Keratinocyte (primary cell): ENCODE measurements at regions not wholly inside any gene's neighbourhood (a gene's known extent, or its start where the extent isn't known, plus 50 kb on each side); places are given as distances from the start of the nearest gene placed in this dataset.

Experiments used
- DNase-seq: peaks from one replicate; pipeline ENCODE4 v3.0.0-alpha.2; 2011; ENCODE audit warnings: low read depth, missing footprints, low spot score
- FAIRE-seq: peaks from 2 replicates; lab custom pipeline; 2011; peaks lifted over from hg19 to GRCh38; lab: Jason Lieb, UNC
- H2AFZ ChIP-seq: 2 replicates; pipeline ENCODE4 v1.6.0; 2012; ENCODE audit warnings: low read length, control low read depth, inconsistent platforms; ENCODE audit not compliant: control insufficient read depth
- H3K27ac ChIP-seq: 2 replicates; pipeline ENCODE4 v1.5.1; 2011; ENCODE audit warnings: low read length; ENCODE audit not compliant: control insufficient read depth, insufficient read depth
- H3K27me3 ChIP-seq: 3 replicates; pipeline ENCODE4 v1.6.0; 2011; ENCODE audit warnings: low read length; ENCODE audit not compliant: control insufficient read depth, insufficient read depth; ENCODE audit errors: extremely low read depth
- H3K36me3 ChIP-seq, 2 experiments: 2 replicates in 1 of 2; 3 replicates in 1 of 2; pipeline ENCODE4 v1.5.1; 2011; ENCODE audit warnings: low read length in 2 of 2, mild to moderate bottlenecking in 1 of 2; ENCODE audit not compliant: control insufficient read depth in 2 of 2, insufficient read depth in 2 of 2; ENCODE audit errors: extremely low read depth in 1 of 2
- H3K4me1 ChIP-seq: 3 replicates; pipeline ENCODE4 v1.5.1; 2011; ENCODE audit warnings: low read length; ENCODE audit not compliant: control insufficient read depth, insufficient read depth; ENCODE audit errors: extremely low read depth
- H3K4me2 ChIP-seq: 3 replicates; pipeline ENCODE4 v1.6.0; 2011; ENCODE audit warnings: low read depth, low read length; ENCODE audit not compliant: control insufficient read depth, insufficient read depth; ENCODE audit errors: extremely low read depth
- H3K4me3 ChIP-seq, 3 experiments: fragments of 200-600 bp in 1 of 3; sonication (generic) in 1 of 3; 2 replicates in 2 of 3; 3 replicates in 1 of 3; pipeline ENCODE4 v1.5.1; 2011 to 2016; ENCODE audit warnings: low read length in 3 of 3, mild to moderate bottlenecking in 3 of 3, control low read depth in 2 of 3, inconsistent platforms in 1 of 3, low read depth in 1 of 3, mixed read lengths in 1 of 3, mixed run types in 1 of 3, moderate library complexity in 1 of 3; ENCODE audit not compliant: control insufficient read depth in 2 of 3, insufficient read depth in 2 of 3; ENCODE audit errors: extremely low read depth in 1 of 3
- H3K79me2 ChIP-seq: 2 replicates; pipeline ENCODE4 v1.6.0; 2012; ENCODE audit warnings: low read length; ENCODE audit not compliant: control insufficient read depth, insufficient read depth
- H3K9ac ChIP-seq: 3 replicates; pipeline ENCODE4 v1.6.0; 2011; ENCODE audit warnings: low read length; ENCODE audit not compliant: control insufficient read depth, insufficient read depth; ENCODE audit errors: extremely low read depth
- H3K9me1 ChIP-seq: 3 replicates; pipeline ENCODE4 v1.6.0; 2011; ENCODE audit warnings: low read length; ENCODE audit not compliant: control insufficient read depth, insufficient read depth; ENCODE audit errors: extremely low read depth
- H3K9me3 ChIP-seq: 2 replicates; pipeline ENCODE4 v1.5.1; 2012; ENCODE audit warnings: low read depth, low read length; ENCODE audit not compliant: control insufficient read depth
- H4K20me1 ChIP-seq: 3 replicates; pipeline ENCODE4 v1.6.0; 2011; ENCODE audit warnings: low read length; ENCODE audit not compliant: control insufficient read depth, insufficient read depth; ENCODE audit errors: extremely low read depth
- CTCF ChIP-seq, 3 experiments: IDR thresholded peaks in 1 of 3; conservative IDR thresholded peaks in 1 of 3; optimal IDR thresholded peaks in 1 of 3; 2 replicates in 2 of 3; 3 replicates in 1 of 3; pipeline versions ENCODE3 to v1.5.1; 2011; ENCODE audit warnings: low read length in 3 of 3, mild to moderate bottlenecking in 3 of 3, moderate library complexity in 2 of 3, control low read depth in 1 of 3, inconsistent platforms in 1 of 3; ENCODE audit not compliant: insufficient read depth in 2 of 3; ENCODE audit errors: extremely low read depth in 1 of 3
- EZH2 ChIP-seq: IDR thresholded peaks from one replicate; pipeline ENCODE4 v1.6.1; 2012; ENCODE audit warnings: inconsistent platforms, mild to moderate bottlenecking, low read length, moderate library complexity
- dilution Hi-C: fragments of 300-500 bp; cut with MboI; formaldehyde crosslinking; loops from one replicate; pipeline ENCODE4 v1.7.0; 2020; ENCODE audit warnings: low sequenced_read_pairs; ENCODE audit not compliant: extremely low pct_ligation_motif_present

- TF ChIP-seq EZH2 (no peak), CTCF (optimal IDR thresholded peaks at IDR 0.05 in 1 of 3, IDR thresholded peaks at IDR 0.05 in 1 of 3, conservative IDR thresholded peaks at IDR 0.05 in 1 of 3; ENCODE audit: extremely low read depth in 1 of 3, insufficient read depth in 2 of 3, low read length in 3 of 3) (no peak)
- Histone ChIP-seq H3K4me1 (no peaks in the 10 kb centered on the region), H3K9me1 (no peaks in the 10 kb centered on the region), H2AFZ (no peak overlapping the region), H3K9ac (no peak overlapping the region), H4K20me1 (no peaks in the 10 kb centered on the region), H3K9me3 (no peaks in the 10 kb centered on the region), H3K4me2 (no peak overlapping the region), H3K4me3 (no peak overlapping the region), H3K79me2 (no peaks in the 10 kb centered on the region), H3K36me3 (no peaks in the 10 kb centered on the region), H3K27ac (no peak overlapping the region), H3K27me3 (no peaks in the 10 kb centered on the region)
- FAIRE-seq = no peak
- dilution Hi-C loops = no loop called here
- DNase-seq = no peak
Measured at GRCh38 chr4:116705466-116705865, 379.9 kb downstream of the TRAM1L1 start.

GRCh38 chr4:116702949-116703348, 382.4 kb downstream of the TRAM1L1 start:
- Histone ChIP-seq H3K4me3 (no peak overlapping the region), H3K9me3 (no peaks in the 10 kb centered on the region), H3K27ac (no peak overlapping the region), H3K4me2 (no peak overlapping the region), H3K27me3 (no peaks in the 10 kb centered on the region), H3K4me1 (no peaks in the 10 kb centered on the region), H2AFZ (no peak overlapping the region), H4K20me1 (no peaks in the 10 kb centered on the region), H3K9ac (no peak overlapping the region), H3K36me3 (no peaks in the 10 kb centered on the region), H3K9me1 (no peaks in the 10 kb centered on the region), H3K79me2 (no peaks in the 10 kb centered on the region)
- no peak for TF ChIP-seq EZH2
- TF ChIP-seq CTCF (optimal IDR thresholded peaks at IDR 0.05 in 1 of 3, IDR thresholded peaks at IDR 0.05 in 1 of 3, conservative IDR thresholded peaks at IDR 0.05 in 1 of 3; ENCODE audit: extremely low read depth in 1 of 3, insufficient read depth in 2 of 3, low read length in 3 of 3) = peak in 2 of 3 experiments; percentile 30 to 39
- dilution Hi-C loops = no loop called here
- FAIRE-seq = no peak
- no peak for DNase-seq
